ENCODE measurements at regions not wholly inside any gene's neighbourhood (a gene's known extent, or its start where the extent isn't known, plus 50 kb on each side); places are given as distances from the start of the nearest gene placed in this dataset.

GRCh38 chr10:2920168-2920567 lies 147.2 kb upstream of the PFKP start:
- TF ChIP-seq EGR2 (tag by site-specific recombination; IDR thresholded peaks at IDR 0.05; ENCODE audit: low read depth) (peak; percentile 41), ZNF398 (tag by site-specific recombination; IDR thresholded peaks at IDR 0.05) (no peak), KLF7 (tag by site-specific recombination; IDR thresholded peaks at IDR 0.05; ENCODE audit: borderline replicate concordance) (no peak)
- Histone ChIP-seq H3K4me1 (ENCODE audit: control insufficient read depth, insufficient read depth, low read length) (no peaks in the 10 kb centered on the region; the same call in 1 of the 2 replicates), H3K36me3 (ENCODE audit: control insufficient read depth in 2 of 2, insufficient read depth in 1 of 2, low read length in 2 of 2) (no peaks in the 10 kb centered on the region), H3K4me3 (ENCODE audit: low read depth, low read length) (no peak overlapping the region), H3K27ac (ENCODE audit: extremely low read depth, low read depth, low read length) (no peak overlapping the region), H3K9me3 (ENCODE audit: control insufficient read depth, insufficient read depth, low read depth, low read length) (no peaks in the 10 kb centered on the region)
- ChIA-PET POLR2A (no interaction called here), CTCF (interaction anchor here (1.4 kb wide), 1 partner anchor 123 kb away, joined by 12 read pairs; no protein-coding TSS in a partner anchor)

- Histone ChIP-seq H3K27ac (ENCODE audit: extremely low read depth, low read depth, low read length) (no peak overlapping the region), H3K4me1 (ENCODE audit: control insufficient read depth, insufficient read depth, low read length) (peaks cover 5% of the 10 kb centered on the region), H3K36me3 (ENCODE audit: control insufficient read depth in 2 of 2, insufficient read depth in 1 of 2, low read length in 2 of 2) (no peaks in the 10 kb centered on the region), H3K4me3 (ENCODE audit: low read depth, low read length) (no peak overlapping the region), H3K9me3 (ENCODE audit: control insufficient read depth, insufficient read depth, low read depth, low read length) (no peaks in the 10 kb centered on the region)
- TF ChIP-seq ZNF777 (tag by site-specific recombination; IDR thresholded peaks at IDR 0.05; ENCODE audit: borderline replicate concordance) (no peak), ZNF530 (tag by site-specific recombination; IDR thresholded peaks at IDR 0.05; ENCODE audit: low read depth) (no peak), PRDM10 (tag by site-specific recombination; IDR thresholded peaks at IDR 0.05) (no peak), ZNF791 (tag by site-specific recombination; IDR thresholded peaks at IDR 0.05) (no peak), REPIN1 (tag by site-specific recombination; IDR thresholded peaks at IDR 0.05; ENCODE audit: low read depth) (no peak), ZBTB20 (tag by site-specific recombination; IDR thresholded peaks at IDR 0.05) (no peak), MZF1 (tag by site-specific recombination; IDR thresholded peaks at IDR 0.05; ENCODE audit: borderline replicate concordance) (no peak)
- POLR2A ChIA-PET = no interaction called here
- CTCF ChIA-PET = no interaction called here
Measured at GRCh38 chr10:2919016-2919415, 148.3 kb upstream of the PFKP start.

DNA sequence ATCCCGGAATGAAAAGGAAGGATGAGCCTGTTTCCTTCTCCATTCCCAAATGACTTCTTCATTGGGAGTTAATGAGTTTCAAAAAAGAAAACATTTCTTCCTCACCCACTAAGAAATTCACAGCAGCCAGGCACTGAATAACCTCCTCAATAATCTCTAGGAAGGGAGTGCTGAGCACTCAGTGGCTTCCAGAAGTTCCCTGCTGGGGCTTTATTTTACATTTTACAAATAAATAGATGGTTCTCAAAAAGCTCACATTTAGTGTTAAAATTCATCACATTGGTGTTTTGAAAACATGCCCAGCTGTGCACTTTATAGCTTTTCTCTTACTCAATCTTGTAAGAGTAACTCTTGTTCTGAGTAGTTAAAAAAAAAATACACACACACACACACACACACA lies 148.9 kb upstream of the PFKP start:
- Histone ChIP-seq H3K4me3 (ENCODE audit: low read depth, low read length) (no peak overlapping the region), H3K9me3 (ENCODE audit: control insufficient read depth, insufficient read depth, low read depth, low read length) (no peaks in the 10 kb centered on the region), H3K36me3 (ENCODE audit: control insufficient read depth in 2 of 2, insufficient read depth in 1 of 2, low read length in 2 of 2) (no peaks in the 10 kb centered on the region), H3K27ac (ENCODE audit: extremely low read depth, low read depth, low read length) (no peak overlapping the region), H3K4me1 (ENCODE audit: control insufficient read depth, insufficient read depth, low read length) (peaks cover 5% of the 10 kb centered on the region)
- POLR2A ChIA-PET = no interaction called here
- TF ChIP-seq ZIC2 (tag by site-specific recombination; IDR thresholded peaks at IDR 0.05) (no peak), BCL11B (tag by site-specific recombination; IDR thresholded peaks at IDR 0.05; ENCODE audit: low read depth) (no peak)
- CTCF ChIA-PET = no interaction called here

- H3K27ac ChIP-seq (ENCODE audit: extremely low read depth, low read depth, low read length) = no peak overlapping the region
- H3K4me1 ChIP-seq (ENCODE audit: control insufficient read depth, insufficient read depth, low read length) = peaks cover 5% of the 10 kb centered on the region
- no peaks in the 10 kb centered on the region for H3K36me3 ChIP-seq (ENCODE audit: control insufficient read depth in 2 of 2, insufficient read depth in 1 of 2, low read length in 2 of 2)
- no peak overlapping the region for H3K4me3 ChIP-seq (ENCODE audit: low read depth, low read length)
- ChIA-PET CTCF (interaction anchor here (0.8 kb wide), 1 partner anchor 125 kb away, joined by 3 read pairs; no protein-coding TSS in a partner anchor), POLR2A (no interaction called here)
- H3K9me3 ChIP-seq (ENCODE audit: control insufficient read depth, insufficient read depth, low read depth, low read length) = no peaks in the 10 kb centered on the region
- no peak for TF ChIP-seq ZNF585B (tag by site-specific recombination; IDR thresholded peaks at IDR 0.05)
- no peak for TF ChIP-seq ZNF311 (tag by site-specific recombination; IDR thresholded peaks at IDR 0.05; ENCODE audit: borderline replicate concordance)
- no peak for TF ChIP-seq GFI1B (tag by site-specific recombination; IDR thresholded peaks at IDR 0.05)
- no peak for TF ChIP-seq ZBTB48 (tag by site-specific recombination; IDR thresholded peaks at IDR 0.05)
- TF ChIP-seq ZNF133 (tag by site-specific recombination; IDR thresholded peaks at IDR 0.05) = no peak
- TF ChIP-seq, protein P1, sequence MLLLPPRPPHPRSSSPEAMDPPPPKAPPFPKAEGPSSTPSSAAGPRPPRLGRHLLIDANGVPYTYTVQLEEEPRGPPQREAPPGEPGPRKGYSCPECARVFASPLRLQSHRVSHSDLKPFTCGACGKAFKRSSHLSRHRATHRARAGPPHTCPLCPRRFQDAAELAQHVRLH (tag by site-specific recombination; IDR thresholded peaks at IDR 0.05) = no peak
- TF ChIP-seq, protein P2, sequence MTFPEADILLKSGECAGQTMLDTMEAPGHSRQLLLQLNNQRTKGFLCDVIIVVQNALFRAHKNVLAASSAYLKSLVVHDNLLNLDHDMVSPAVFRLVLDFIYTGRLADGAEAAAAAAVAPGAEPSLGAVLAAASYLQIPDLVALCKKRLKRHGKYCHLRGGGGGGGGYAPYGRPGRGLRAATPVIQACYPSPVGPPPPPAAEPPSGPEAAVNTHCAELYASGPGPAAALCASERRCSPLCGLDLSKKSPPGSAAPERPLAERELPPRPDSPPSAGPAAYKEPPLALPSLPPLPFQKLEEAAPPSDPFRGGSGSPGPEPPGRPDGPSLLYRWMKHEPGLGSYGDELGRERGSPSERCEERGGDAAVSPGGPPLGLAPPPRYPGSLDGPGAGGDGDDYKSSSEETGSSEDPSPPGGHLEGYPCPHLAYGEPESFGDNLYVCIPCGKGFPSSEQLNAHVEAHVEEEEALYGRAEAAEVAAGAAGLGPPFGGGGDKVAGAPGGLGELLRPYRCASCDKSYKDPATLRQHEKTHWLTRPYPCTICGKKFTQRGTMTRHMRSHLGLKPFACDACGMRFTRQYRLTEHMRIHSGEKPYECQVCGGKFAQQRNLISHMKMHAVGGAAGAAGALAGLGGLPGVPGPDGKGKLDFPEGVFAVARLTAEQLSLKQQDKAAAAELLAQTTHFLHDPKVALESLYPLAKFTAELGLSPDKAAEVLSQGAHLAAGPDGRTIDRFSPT (tag by site-specific recombination; IDR thresholded peaks at IDR 0.05) = no peak
- no peak for TF ChIP-seq ZNF596 (tag by site-specific recombination; IDR thresholded peaks at IDR 0.05)
- TF ChIP-seq ZNF211 (tag by site-specific recombination; IDR thresholded peaks at IDR 0.05; ENCODE audit: low read depth) = no peak
- TF ChIP-seq YY2 (tag by site-specific recombination; IDR thresholded peaks at IDR 0.05) = no peak
Measured at GRCh38 chr10:2917926-2918325, 149.4 kb upstream of the PFKP start.
